HAP-1 (cell line): ENCODE measurements at regions not wholly inside any gene's neighbourhood (a gene's known extent, or its start where the extent isn't known, plus 50 kb on each side); places are given as distances from the start of the nearest gene placed in this dataset.

Experiments
- DNase-seq, 2 experiments: peaks; one replicate each; pipeline ENCODE4 v3.0.0-alpha.2; 2016 to 2020; ENCODE audit warnings: low spot score in 2 of 2
- H3K27me3 ChIP-seq: fragments of 250-450 bp; sonication (Bioruptor Pico); 2 replicates; pipeline ENCODE4 v1.5.1; 2020; ENCODE audit warnings: low read depth, mild to moderate bottlenecking, moderate library complexity
- H3K36me3 ChIP-seq: fragments of 250-450 bp; sonication (Bioruptor Pico); replicated peaks from 2 replicates; pipeline ENCODE4 v1.5.1; 2020; ENCODE audit warnings: mild to moderate bottlenecking
- H3K4me1 ChIP-seq: fragments of 250-450 bp; sonication (Bioruptor Pico); 2 replicates; pipeline ENCODE4 v1.5.1; 2020; ENCODE audit warnings: mild to moderate bottlenecking
- H3K4me3 ChIP-seq: fragments of 250-450 bp; sonication (Bioruptor Pico); 2 replicates; pipeline ENCODE4 v1.5.1; 2020; ENCODE audit warnings: mild to moderate bottlenecking, moderate library complexity
- H3K9me3 ChIP-seq: fragments of 250-450 bp; sonication (Bioruptor Pico); 2 replicates; pipeline ENCODE4 v1.5.1; 2020; ENCODE audit warnings: mild to moderate bottlenecking, moderate library complexity
- in situ Hi-C: fragments of 300-500 bp; cut with MboI; formaldehyde crosslinking; loops from 3 replicates; pipeline ENCODE4 v1.14.3; 2020; ENCODE audit warnings: low sequenced_read_pairs, inconsistent platforms, mixed read lengths

- in situ Hi-C loops = no loop called here
- Histone ChIP-seq H3K4me1 (no peaks in the 10 kb centered on the region; the same call in 1 of the 2 replicates), H3K4me3 (no peak overlapping the region), H3K27me3 (no peaks in the 10 kb centered on the region), H3K9me3 (no peaks in the 10 kb centered on the region), H3K36me3 (no peaks in the 10 kb centered on the region)
- no peak for DNase-seq
Measured at GRCh38 chr6:33923857-33924514, 120.2 kb upstream of the MLN start.

- in situ Hi-C loops = no loop called here
- no peaks in the 10 kb centered on the region for H3K27me3 ChIP-seq
- no peak for DNase-seq
- no peaks in the 10 kb centered on the region for H3K36me3 ChIP-seq
- H3K4me1 ChIP-seq = no peaks in the 10 kb centered on the region; the same call in 1 of the 2 replicates
- H3K4me3 ChIP-seq = no peak overlapping the region
- no peaks in the 10 kb centered on the region for H3K9me3 ChIP-seq
Measured at GRCh38 chr6:33921745-33922144, 117.9 kb upstream of the MLN start.

GRCh38 chr6:33918175-33918695, 114.4 kb upstream of the MLN start:
- Histone ChIP-seq H3K36me3 (no peaks in the 10 kb centered on the region), H3K27me3 (peaks cover 13% of the 10 kb centered on the region), H3K4me3 (no peak overlapping the region), H3K9me3 (no peaks in the 10 kb centered on the region), H3K4me1 (no peaks in the 10 kb centered on the region)
- DNase-seq = no peak
- in situ Hi-C loops = no loop called here

GRCh38 chr6:33915134-33915533, 111.3 kb upstream of the MLN start:
- Histone ChIP-seq H3K4me1 (no peaks in the 10 kb centered on the region), H3K36me3 (no peaks in the 10 kb centered on the region), H3K27me3 (peaks cover 16% of the 10 kb centered on the region), H3K9me3 (no peaks in the 10 kb centered on the region), H3K4me3 (no peak overlapping the region)
- DNase-seq = no peak
- in situ Hi-C loops = no loop called here

GRCh38 chr6:33914645-33915044, 110.8 kb upstream of the MLN start:
- in situ Hi-C loops = no loop called here
- Histone ChIP-seq H3K4me1 (no peaks in the 10 kb centered on the region), H3K36me3 (no peaks in the 10 kb centered on the region), H3K4me3 (no peak overlapping the region), H3K27me3 (peaks cover 16% of the 10 kb centered on the region), H3K9me3 (no peaks in the 10 kb centered on the region)
- DNase-seq = no peak

GRCh38 chr6:33912195-33912594, 108.4 kb upstream of the MLN start:
- DNase-seq = no peak
- in situ Hi-C loops = no loop called here
- Histone ChIP-seq H3K4me3 (no peak overlapping the region), H3K9me3 (no peaks in the 10 kb centered on the region), H3K27me3 (peaks cover 16% of the 10 kb centered on the region), H3K36me3 (no peaks in the 10 kb centered on the region), H3K4me1 (no peaks in the 10 kb centered on the region)

- no peaks in the 10 kb centered on the region for H3K36me3 ChIP-seq
- H3K9me3 ChIP-seq = no peaks in the 10 kb centered on the region
- H3K4me3 ChIP-seq = no peak overlapping the region
- in situ Hi-C loops = no loop called here
- no peaks in the 10 kb centered on the region for H3K4me1 ChIP-seq
- no peak for DNase-seq
- H3K27me3 ChIP-seq = peaks cover 16% of the 10 kb centered on the region
Measured at GRCh38 chr6:33911488-33911887, 107.7 kb upstream of the MLN start.

- Histone ChIP-seq H3K4me3 (no peak overlapping the region), H3K36me3 (no peaks in the 10 kb centered on the region), H3K9me3 (no peaks in the 10 kb centered on the region), H3K27me3 (peaks cover 16% of the 10 kb centered on the region), H3K4me1 (no peaks in the 10 kb centered on the region)
- DNase-seq = no peak
- in situ Hi-C loops = no loop called here
Measured at GRCh38 chr6:33910594-33910993, 106.8 kb upstream of the MLN start.

GRCh38 chr6:33909737-33910136, 105.9 kb upstream of the MLN start:
- no peaks in the 10 kb centered on the region for H3K36me3 ChIP-seq
- no peak for DNase-seq
- no peaks in the 10 kb centered on the region for H3K9me3 ChIP-seq
- H3K27me3 ChIP-seq = peaks cover 11% of the 10 kb centered on the region; the same call in 1 of the 2 replicates
- H3K4me3 ChIP-seq = no peak overlapping the region
- H3K4me1 ChIP-seq = no peaks in the 10 kb centered on the region
- in situ Hi-C loops = no loop called here

GRCh38 chr6:33908025-33908424, 104.2 kb upstream of the MLN start:
- Histone ChIP-seq H3K4me3 (no peak overlapping the region), H3K36me3 (no peaks in the 10 kb centered on the region), H3K27me3 (0 out of 2 replicates have a peak, but pooled peaks cover 2% of the 10 kb centered on the region), H3K9me3 (no peaks in the 10 kb centered on the region), H3K4me1 (no peaks in the 10 kb centered on the region)
- in situ Hi-C loops = no loop called here
- no peak for DNase-seq

GRCh38 chr6:33907227-33907626, 103.4 kb upstream of the MLN start:
- no peak for DNase-seq
- Histone ChIP-seq H3K36me3 (no peaks in the 10 kb centered on the region), H3K9me3 (no peaks in the 10 kb centered on the region), H3K4me1 (no peaks in the 10 kb centered on the region), H3K4me3 (no peak overlapping the region), H3K27me3 (0 out of 2 replicates have a peak, but pooled peaks cover 2% of the 10 kb centered on the region)
- in situ Hi-C loops = no loop called here

- H3K4me1 ChIP-seq = no peaks in the 10 kb centered on the region
- DNase-seq = no peak
- no peak overlapping the region for H3K4me3 ChIP-seq
- H3K9me3 ChIP-seq = no peaks in the 10 kb centered on the region; the same call in 1 of the 2 replicates
- in situ Hi-C loops = no loop called here
- H3K27me3 ChIP-seq = 0 out of 2 replicates have a peak, but pooled peaks cover 2% of the 10 kb centered on the region
- no peaks in the 10 kb centered on the region for H3K36me3 ChIP-seq
Measured at GRCh38 chr6:33906439-33906838, 102.6 kb upstream of the MLN start.

- Histone ChIP-seq H3K9me3 (no peaks in the 10 kb centered on the region; the same call in 1 of the 2 replicates), H3K4me1 (no peaks in the 10 kb centered on the region), H3K36me3 (no peaks in the 10 kb centered on the region), H3K27me3 (no peaks in the 10 kb centered on the region), H3K4me3 (no peak overlapping the region)
- in situ Hi-C loops = no loop called here
- no peak for DNase-seq
Measured at GRCh38 chr6:33905071-33905609, 101.3 kb upstream of the MLN start.

- Histone ChIP-seq H3K36me3 (no peaks in the 10 kb centered on the region), H3K9me3 (no peaks in the 10 kb centered on the region; the same call in 1 of the 2 replicates), H3K4me1 (no peaks in the 10 kb centered on the region), H3K4me3 (no peak overlapping the region), H3K27me3 (no peaks in the 10 kb centered on the region)
- no peak for DNase-seq
- in situ Hi-C loops = no loop called here
Measured at GRCh38 chr6:33904747-33905065, 100.9 kb upstream of the MLN start.
